CD4-positive, alpha-beta T cell treated with Interleukin-2 at 100 ng/mL for 4 hours (primary cell): ENCODE measurements at regions not wholly inside any gene's neighbourhood (a gene's known extent, or its start where the extent isn't known, plus 50 kb on each side); places are given as distances from the start of the nearest gene placed in this dataset.

Experiments used
- DNase-seq: peaks from one replicate; pipeline ENCODE4 v3.0.0-alpha.2; 2020; ENCODE audit warnings: low spot score

DNA sequence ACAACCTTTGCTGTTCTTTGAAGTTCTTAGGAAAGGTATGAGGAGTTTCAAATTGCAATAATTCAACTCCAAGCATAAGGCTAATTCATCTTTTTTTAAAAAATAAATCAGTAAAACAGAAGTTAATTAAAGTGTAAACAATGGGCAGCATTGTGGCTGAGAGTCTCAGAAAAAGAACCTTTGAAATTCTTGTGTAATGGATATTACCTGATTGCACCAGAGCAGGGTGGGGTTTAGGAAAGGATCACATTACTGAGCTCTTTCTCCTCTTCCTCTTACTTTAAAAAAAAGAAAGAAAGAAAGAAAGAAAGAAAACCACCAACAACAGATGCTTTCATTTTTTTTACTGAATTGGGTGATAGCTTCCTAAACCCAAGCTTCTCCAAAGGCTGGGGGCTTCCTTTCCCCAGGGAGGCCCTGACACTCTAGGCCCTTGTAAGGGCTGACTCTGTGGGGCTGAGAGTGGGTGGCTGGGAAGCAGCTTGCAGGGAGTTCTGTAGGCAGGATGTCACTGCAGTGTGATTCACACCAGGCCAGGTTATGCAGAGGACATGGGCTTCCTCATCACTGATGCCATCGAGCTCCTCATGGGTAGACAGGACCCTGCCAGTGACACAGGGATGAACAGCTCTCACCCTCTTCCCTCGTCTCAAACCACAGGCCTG, 564.5 kb downstream of the FGF9 start:
- DNase-seq = peak; percentile 3

DNA sequence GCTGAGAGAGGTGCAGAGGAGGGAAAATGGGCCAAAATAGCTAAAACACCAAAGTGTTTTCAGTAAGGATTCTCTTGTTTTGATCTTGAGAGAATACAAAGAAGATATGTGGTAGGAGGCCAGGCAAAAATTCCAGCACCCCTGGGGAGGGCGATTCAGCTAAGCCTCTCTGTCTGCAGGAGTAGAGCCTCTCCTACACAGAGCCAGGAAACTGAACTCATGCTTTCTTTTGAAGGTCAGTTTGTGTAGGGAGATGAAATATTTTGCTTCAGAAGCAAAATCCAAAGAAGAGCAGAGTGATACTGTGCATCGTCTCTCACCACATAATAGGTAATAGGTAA, 565.0 kb downstream of the FGF9 start:
- no peak for DNase-seq

DNA sequence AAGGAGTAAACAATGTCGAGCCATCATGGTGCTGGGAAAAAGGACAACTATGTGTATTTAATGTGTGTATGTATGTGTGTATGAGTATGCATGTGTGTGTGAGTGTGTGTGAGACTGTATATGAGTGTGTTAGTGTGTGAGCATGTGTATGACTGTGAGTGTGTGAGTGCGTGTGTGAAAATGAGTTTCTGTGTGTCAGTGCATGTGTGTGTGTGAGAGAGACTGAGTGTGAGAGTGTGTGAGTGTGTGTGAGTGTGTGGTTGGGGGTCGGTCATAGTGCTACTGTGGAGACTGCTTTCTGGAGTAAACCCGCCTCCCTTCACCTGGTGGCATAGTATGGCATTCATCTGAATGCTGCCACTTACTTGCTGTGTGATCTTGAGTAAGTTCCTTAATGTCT, 567.4 kb downstream of the FGF9 start:
- no peak for DNase-seq

DNA sequence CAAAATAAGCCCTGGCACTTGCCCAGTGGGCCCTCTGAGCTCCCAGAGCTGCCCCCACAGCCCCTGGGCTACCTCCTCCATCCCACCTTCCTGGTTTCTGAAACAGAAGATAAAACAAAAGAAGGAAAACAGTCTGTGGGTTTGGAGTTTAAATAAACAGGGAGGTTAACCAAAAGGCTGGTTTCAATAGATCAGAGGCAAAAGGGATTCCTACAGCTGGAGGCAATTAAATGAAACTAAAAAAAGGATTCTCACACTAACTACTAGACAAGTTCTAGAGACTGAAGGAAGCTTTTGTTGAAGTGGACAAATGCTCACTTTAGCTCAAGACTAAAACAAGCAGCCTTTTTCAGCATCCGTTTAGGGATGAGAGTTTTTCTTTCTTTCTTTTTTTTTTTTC, 569.8 kb downstream of the FGF9 start:
- DNase-seq = no peak

DNA sequence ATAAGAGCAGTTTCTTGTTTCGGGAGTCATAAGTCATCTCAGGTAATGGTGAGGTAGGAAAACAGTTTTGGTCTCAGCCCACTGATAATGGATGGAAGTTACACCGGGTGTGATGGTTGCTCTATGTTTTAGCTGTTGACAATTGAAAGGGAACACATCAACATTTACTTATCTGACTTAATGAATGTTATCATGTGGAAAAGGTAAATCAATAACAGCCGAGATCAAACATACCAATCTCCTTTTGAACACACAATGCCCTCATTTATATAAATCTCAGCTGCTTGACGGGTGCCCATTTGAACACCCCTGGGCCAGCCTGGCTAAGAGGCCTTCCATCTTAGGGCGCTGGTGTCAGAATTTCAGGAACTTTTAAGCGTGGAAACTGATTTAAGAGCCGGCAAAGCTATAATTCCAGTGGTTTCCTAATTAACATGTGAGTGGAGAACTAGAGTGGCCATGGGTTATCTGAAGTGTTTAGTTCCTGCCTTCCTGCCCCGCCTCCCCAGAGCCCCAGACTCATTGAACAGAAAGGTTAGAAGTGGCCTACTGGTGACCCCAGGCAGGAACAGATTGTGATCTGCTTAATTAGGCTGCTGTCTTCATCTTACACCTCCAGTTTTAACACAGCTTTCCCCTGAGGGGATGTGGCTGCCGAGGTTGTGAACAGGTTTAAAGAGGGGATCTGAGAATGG, 572.7 kb downstream of the FGF9 start:
- DNase-seq = no peak

DNA sequence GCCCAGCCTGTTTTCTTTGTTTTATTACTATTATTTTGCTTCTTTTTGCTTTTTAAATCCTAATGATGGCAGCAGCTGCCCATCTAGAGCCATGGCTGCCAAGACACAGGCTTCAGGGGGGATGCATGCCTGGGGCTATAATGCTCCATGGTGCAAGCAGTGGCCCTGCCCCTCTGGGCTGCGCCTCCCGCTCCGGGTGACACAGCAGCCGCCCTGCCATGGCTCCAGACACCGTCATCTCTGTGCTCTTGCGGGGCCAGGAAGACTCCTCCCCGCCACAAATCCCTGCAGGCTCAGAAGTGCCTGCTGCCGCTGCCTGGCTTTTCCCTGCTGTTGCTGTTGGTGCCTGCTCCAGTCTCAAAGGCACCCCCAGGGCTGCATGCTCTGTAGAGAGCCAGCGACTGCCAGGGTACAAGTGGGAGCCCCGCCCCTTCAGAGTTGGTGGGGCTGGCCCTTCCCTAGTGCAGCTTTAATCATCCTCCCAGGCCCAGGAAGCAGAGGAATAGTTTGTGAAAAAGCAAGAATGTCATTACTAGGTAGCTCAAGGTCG, 581.5 kb downstream of the FGF9 start:
- no peak for DNase-seq

DNA sequence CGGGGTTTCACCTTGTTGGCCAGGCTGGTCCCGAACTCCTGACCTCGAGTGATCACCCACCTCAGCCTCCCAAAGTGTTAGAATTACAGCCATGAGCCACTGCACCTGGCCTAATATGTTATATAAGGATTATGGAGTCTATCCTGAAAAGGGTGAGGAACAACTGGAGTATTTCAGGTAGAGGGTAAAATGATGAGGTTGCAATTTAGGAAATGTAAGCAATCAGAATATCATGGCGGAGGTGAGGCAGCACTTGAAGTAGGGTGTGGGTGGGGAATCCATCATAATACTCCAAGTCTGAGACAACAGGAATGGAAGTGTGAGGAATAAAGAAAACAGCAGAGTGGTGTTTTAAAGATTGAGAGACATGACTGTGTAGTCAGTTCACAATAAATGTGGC, 582.2 kb downstream of the FGF9 start:
- DNase-seq = no peak

DNA sequence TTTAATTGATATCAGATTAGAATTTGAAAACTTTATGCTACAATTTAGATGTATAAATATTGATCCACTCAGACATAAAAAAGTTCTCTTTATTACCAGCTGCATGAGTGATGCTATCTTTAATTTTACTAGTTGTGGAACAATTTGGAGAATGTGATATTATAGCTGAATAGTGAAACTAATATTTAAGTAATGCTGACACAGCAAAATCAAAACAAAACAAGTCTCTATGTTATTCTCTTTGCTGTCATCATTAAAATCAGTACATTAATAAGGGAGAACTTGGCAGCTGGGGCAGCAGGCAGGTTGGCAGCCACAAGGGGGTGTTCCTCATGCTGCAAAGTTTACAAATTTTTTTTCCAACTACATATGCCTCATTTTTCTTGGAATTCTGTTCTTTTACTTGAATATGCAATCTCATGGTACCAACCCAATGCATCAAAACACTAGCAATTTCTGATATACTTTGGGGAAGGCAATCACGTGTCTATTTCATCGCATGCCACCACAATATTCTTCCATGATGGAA, 585.3 kb downstream of the FGF9 start:
- DNase-seq = no peak

DNA sequence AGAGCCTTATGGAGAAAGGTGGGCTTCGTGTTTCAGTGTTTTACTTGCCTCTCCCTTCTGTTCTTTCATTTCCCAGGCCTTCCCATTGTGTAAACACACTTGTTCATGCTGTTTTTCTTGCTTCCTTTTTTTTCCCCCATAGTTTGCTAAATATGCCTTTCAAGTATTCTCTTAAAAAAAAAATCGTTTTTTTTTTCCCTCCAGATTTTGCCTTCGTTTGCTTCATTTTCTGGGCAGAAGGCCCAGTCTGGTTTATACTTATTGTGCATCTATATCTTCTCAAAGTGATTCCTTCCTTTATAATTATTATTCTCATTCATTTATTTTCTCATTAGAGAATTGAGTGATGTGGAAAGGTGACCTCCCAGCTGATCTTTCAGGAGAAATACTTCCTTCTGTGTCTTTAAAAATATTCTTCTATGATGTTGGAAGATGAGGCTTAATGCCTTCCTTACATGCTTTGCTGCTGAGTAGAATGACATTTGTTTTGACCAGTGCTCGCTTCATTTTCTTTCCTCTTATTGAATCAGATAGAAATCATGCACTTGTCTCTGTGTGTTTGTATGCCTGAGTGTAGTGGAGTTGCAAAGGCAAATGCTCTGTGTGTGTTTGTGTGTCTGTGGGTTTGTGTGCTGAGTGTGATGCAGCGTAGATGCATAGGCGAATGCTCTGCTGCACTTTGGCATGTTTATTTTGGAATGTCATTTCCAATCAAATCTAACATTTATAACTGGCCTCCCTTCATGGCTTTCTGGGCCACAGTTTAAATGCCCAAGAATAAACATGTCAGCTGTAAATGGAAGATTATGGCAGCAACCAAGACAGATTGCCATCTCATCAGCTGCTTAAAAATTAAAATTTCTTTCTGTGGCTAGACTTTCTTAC, 591.4 kb downstream of the FGF9 start:
- DNase-seq = no peak

DNA sequence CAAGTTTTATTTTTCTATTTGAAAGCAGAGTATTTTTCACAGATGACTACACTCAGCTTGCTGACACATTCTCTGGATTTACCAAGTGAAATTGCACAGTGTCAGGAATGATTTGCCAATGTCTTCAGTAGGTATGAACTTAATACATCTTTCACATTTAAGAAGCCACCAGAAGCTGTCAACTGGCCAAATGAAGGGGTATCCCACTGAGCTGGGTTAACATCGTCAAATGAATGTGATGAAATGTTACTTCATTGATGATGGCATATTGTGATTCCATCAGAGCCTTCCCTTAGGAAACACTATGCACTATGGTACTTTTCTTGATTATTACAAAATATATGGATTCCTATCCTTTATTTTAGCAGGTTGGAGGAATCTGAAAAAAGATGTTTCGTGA, 592.3 kb downstream of the FGF9 start:
- DNase-seq = no peak

DNA sequence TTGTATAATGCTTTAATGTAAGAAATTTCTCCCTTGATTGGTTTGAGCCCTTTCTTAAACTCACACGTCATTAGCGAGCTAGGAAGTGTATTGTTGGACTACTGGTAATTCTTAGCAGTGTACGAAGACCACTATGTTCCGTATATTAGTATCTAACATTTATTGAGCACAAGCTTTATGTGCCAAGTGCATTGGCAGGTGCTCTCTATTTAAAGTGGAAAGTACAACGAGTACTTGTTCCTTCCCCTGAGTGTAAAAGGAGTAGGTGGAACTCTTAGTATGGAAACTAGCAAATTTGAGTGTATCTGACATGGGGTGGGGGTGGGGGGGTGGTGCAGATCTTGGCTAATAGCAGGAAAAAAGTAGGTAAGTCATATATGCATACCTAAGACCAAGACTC, 594.7 kb downstream of the FGF9 start:
- DNase-seq = no peak

DNA sequence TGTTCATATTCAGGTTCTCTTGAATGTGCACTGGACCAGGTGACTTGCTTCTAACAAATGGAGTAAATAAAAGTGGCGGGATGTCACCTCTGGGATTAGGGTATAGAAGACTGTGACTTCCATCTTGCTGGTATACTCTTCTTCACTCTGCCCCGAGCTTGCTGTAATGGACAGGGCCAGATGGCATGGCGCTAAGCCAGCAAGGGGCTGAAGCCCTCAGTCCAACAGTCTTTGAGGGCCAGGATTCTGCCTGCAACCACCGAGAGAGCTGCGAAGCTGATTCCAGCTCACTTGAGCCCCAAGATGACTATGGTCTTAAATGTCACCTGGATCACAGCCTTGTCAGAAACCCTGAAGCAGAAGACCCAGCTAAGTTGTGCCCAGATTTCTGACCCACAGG, 600.0 kb downstream of the FGF9 start:
- no peak for DNase-seq

DNA sequence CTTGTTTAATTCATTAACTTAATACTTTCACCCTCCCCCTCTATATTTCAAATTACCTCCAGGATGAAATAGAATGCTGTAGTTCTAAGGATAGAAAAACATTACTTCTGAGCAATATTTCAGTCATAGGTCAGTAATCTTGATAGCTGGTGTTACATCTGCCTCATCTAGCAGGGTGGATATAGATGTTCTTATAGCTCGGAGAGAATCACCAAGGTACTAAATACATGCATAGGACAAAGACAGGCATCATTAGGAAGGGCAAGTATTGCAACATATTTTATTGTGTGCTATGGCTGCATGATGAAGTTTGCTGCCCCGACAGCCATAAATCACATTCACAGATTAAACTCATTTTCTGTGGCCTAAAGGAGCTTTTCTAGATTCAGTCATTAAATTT, 601.0 kb downstream of the FGF9 start:
- DNase-seq = no peak

DNA sequence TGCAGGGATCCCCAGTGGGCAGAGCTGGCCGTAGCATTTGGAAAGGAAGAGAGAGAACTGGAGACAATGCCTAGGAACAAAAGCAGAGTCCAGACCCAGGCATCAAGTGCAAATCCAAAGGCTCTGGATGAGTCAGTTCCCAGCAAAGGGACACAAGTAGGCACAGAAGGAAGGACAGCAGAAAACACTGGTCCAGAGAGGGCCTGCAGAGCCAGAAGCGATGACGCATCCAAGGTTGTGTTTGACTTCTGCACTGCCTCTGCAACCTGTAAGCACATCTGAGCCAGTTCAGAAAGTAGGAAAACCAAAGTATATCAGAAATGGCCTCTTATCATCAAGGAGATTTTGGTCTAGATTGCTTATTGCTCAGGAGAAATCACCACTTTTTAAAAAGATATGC, 604.5 kb downstream of the FGF9 start:
- no peak for DNase-seq

DNA sequence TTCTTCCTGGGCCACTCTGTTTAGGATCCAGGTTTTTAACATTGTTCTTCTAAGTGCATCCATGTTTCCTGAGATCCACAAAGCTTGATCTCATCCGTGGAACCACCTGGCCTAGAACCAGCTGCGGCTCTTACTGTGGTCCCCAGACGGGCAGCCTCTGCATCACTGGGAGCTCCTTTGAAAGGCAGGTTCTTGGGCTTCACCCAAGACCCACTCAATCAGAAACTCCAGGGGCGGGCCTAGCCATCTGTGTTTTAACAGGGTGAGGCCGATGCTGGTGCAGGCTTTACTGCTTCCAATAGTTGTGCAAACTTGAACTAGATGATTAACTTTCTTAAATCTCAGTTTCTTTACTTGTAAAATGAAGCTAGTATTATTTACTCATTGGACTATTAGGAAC, 605.7 kb downstream of the FGF9 start:
- DNase-seq = no peak

DNA sequence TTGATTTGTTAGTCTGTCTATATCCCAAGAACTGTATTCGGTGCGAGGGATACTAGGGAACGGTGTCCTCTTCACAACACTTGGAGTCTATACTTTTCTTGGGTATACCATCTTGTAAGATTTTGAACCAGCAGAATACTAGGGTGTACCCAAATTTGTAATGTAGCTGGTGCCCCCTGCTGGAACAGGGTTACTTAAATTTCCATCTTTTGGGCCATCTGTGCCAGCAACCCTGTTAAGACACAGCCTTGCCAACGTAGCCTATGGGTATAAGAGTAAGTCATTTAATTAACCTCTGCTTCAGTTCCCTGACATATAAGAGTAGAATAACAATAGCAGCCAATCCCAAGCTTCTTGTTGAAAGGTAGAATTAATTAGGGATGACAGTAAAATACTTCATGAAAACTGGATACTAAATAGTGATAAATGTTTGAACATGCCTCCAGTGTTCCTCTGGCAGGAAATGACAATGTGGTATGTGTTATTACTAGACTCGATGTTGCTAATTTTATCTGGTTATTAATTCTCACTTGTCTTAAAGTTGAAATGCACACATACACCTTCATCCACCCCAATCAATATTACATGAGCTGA, 607.6 kb downstream of the FGF9 start:
- peak; percentile 73 for DNase-seq

DNA sequence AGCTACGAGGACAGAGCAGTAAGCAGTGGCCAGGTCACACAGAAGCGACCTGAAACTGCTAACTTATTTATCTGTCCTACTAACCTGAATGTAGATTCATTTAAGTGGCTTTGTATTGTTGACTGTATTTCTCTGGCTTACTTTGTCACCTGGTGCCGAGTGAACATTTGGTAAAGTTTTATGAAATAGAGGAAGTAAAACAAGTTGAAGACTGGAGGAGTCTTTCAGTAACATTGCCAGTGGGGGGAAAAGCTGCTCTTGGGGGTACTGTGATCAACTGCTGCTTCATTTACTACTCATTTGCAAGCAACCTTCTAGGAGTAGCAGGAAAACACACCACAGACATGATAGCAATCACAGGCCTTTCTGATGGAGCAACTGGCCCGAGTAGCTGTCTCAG, 615.0 kb downstream of the FGF9 start:
- DNase-seq = no peak

DNA sequence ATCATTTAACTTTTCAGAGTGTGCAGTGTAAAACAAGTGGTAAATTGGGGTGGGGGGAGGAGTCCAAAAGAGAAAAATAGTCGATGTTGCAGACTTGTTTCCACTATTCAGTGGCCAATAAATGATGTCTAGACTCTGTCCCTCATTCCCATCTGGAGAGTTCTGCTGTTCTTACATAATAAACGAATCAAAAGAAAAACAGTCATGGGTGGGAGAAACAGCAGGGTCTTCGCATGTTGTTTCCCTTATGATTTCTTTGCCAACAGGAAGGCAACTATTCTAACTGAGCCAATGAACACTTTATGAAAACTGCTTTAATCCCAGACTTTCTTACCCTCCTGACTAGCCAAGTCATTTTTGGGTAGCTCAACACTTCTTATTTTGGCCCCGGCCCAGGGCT, 615.5 kb downstream of the FGF9 start:
- DNase-seq = no peak

DNA sequence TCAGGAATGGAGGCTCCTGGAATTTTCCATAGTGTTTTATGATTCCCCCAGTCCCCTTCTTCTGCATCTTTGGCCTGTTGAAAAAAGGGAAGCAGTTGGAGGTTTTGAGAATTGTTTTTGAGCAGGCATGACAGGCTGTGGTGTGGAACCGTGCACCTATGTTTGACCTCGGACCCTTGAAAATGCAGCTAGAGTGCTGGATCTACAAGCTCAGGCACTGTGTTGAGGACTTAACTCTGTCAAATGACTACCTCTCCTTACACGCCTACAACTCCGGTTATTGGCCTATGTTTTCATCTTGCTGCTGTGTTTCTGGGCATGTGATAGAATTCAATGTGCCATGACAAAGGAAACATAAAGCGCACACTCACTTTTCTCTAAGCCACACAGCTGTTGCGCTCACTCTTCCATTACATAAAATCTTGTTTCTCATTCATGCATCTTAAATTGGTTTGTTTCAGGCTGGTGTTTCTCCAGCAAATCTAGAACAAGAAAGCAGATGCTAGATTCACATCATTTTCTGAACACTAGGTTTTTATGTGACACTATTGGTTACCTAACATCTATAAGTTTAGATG, 616.6 kb downstream of the FGF9 start:
- no peak for DNase-seq

DNA sequence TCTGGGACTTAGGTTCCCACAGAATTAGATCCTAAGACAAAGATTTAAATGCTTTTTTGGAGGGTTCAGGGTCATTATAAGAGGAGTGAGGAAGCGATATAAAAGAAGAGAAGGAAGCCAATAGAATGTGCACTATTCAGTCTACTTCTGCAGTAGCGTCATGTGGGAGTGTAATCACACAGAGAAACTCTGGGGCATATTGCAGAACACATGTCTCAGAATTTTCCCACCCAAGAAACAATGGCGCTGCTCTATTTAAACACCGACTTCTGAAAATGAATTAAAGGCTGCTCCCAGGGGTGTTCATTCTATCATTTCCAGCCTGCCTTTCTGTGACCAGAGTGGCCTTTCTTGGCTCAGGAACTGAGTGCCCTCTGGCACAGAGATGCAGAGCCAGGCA, 617.6 kb downstream of the FGF9 start:
- DNase-seq = no peak

DNA sequence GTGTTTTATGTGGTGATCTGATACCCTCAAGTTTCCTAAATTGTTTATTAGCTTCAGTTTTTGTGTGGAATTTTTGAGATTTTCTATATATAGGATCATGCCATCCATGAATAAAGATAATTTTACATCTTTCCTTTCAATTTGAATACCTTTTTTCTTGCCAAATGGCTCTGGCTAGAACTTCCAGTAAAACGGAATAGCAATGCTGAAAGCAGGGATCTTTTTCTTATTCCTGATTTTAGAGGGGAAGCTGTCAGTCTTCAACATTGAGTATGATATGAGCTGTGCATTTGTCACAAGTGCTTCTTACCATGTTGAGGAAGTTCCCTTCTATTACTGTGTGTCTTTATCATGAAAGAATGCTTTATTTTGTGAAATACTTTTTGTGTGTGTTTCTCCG, 618.8 kb downstream of the FGF9 start:
- DNase-seq = no peak

DNA sequence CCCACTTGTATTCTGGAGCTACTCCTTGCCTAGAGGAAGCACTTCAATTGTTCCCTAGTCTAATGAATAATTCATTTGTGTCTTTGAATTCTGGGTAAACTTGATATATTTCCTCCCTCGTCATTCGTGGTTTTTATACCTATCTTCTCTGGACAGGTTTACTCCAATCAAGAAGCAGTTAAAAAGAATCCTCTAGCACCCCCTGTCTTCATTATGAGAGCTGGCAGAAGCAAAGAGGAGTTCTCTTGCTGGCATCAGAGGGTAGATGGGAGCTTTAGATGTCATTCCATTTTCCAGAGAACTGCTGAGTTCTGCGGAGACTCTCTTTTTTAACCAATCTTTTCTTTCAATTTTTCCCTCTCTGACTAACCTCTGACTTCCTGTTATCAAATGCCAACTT, 627.7 kb downstream of the FGF9 start:
- DNase-seq = no peak
